CD4-positive, alpha-beta T cell treated with Interleukin-4 for 1 hour (primary cell): ENCODE measurements at regions not wholly inside any gene's neighbourhood (a gene's known extent, or its start where the extent isn't known, plus 50 kb on each side); places are given as distances from the start of the nearest gene placed in this dataset.

Experiments
- DNase-seq, 2 donors: peaks; one replicate each; pipeline ENCODE4 v3.0.0-alpha.2; 2020 to 2022

GRCh38 chr18:38460657-38461056 lies 895.1 kb upstream of the CELF4 start:
- no peak for DNase-seq

GRCh38 chr18:38459131-38459994 lies 893.8 kb upstream of the CELF4 start:
- no peak for DNase-seq

GRCh38 chr18:38458698-38459097 lies 893.1 kb upstream of the CELF4 start:
- DNase-seq: no peak

- no peak for DNase-seq
Observed at GRCh38 chr18:38456253-38456652, 890.7 kb upstream of the CELF4 start.

- no peak for DNase-seq
Observed at GRCh38 chr18:38454764-38455469, 889.3 kb upstream of the CELF4 start.

- no peak for DNase-seq
Observed at GRCh38 chr18:38453880-38454279, 888.3 kb upstream of the CELF4 start.

- no peak for DNase-seq
Observed at GRCh38 chr18:38450876-38451275, 885.3 kb upstream of the CELF4 start.

- no peak for DNase-seq
Observed at GRCh38 chr18:38445804-38446145, 880.2 kb upstream of the CELF4 start.

- no peak for DNase-seq
Observed at GRCh38 chr18:38444971-38445803, 879.6 kb upstream of the CELF4 start.

GRCh38 chr18:38427736-38428135 lies 862.1 kb upstream of the CELF4 start:
- no peak for DNase-seq

- DNase-seq: no peak
Observed at GRCh38 chr18:38427234-38427633, 861.6 kb upstream of the CELF4 start.

- no peak for DNase-seq
Observed at GRCh38 chr18:38421872-38422615, 856.4 kb upstream of the CELF4 start.

GRCh38 chr18:38421021-38421420 lies 855.4 kb upstream of the CELF4 start:
- no peak for DNase-seq

GRCh38 chr18:38420611-38421010 lies 855.0 kb upstream of the CELF4 start:
- DNase-seq: no peak

- no peak for DNase-seq
Observed at GRCh38 chr18:38415811-38416210, 850.2 kb upstream of the CELF4 start.

- DNase-seq: no peak
Observed at GRCh38 chr18:38413193-38413592, 847.6 kb upstream of the CELF4 start.

- no peak for DNase-seq
Observed at GRCh38 chr18:38406607-38407006, 841.0 kb upstream of the CELF4 start.

- no peak for DNase-seq
Observed at GRCh38 chr18:38402509-38402908, 836.9 kb upstream of the CELF4 start.

GRCh38 chr18:38397094-38397493 lies 831.5 kb upstream of the CELF4 start:
- no peak for DNase-seq

- no peak for DNase-seq
Observed at GRCh38 chr18:38386146-38386545, 820.5 kb upstream of the CELF4 start.

GRCh38 chr18:38369772-38370690 lies 804.4 kb upstream of the CELF4 start:
- DNase-seq: no peak

GRCh38 chr18:38368886-38369285 lies 803.3 kb upstream of the CELF4 start:
- DNase-seq: no peak
